Transverse colon (tissue), 4 donors: ENCODE measurements at regions not wholly inside any gene's neighbourhood (a gene's known extent, or its start where the extent isn't known, plus 50 kb on each side); places are given as distances from the start of the nearest gene placed in this dataset.

Experiments used
- DNase-seq: peaks from one replicate; pipeline ENCODE4 v3.0.0-alpha.2; 2019
- H3K27ac ChIP-seq, 4 donors: fragments of 200-600 bp; sonication (generic); 2 replicates each; pipeline ENCODE4 v1.5.1; 2016 to 2018; ENCODE audit warnings: inconsistent platforms in 4 of 4
- H3K27me3 ChIP-seq: fragments of 200-600 bp; sonication (generic); 2 replicates; pipeline ENCODE4 v1.5.1; 2017; ENCODE audit warnings: inconsistent platforms
- H3K36me3 ChIP-seq, 4 donors: fragments of 200-600 bp; sonication (generic); 2 replicates each; pipeline ENCODE4 v1.5.1; 2017 to 2019; ENCODE audit warnings: inconsistent platforms in 4 of 4
- H3K4me1 ChIP-seq, 4 donors: fragments of 200-600 bp; sonication (generic); 2 replicates each; pipeline ENCODE4 v1.5.1; 2017 to 2020; ENCODE audit warnings: inconsistent platforms in 4 of 4
- H3K4me3 ChIP-seq, 4 donors: fragments of 200-600 bp; sonication (generic); 1 replicate in 1 of 4; 2 replicates in 3 of 4; pipeline versions ENCODE4 v1.5.1 to v1.6.1; 2017 to 2019; ENCODE audit warnings: inconsistent platforms in 4 of 4
- H3K9me3 ChIP-seq, 2 donors: fragments of 200-600 bp; sonication (generic); 2 replicates each; pipeline ENCODE4 v1.5.1; 2017 to 2019; ENCODE audit warnings: inconsistent platforms in 2 of 2
- EP300 ChIP-seq: sonication (generic); formaldehyde crosslinking; IDR thresholded peaks from one replicate; pipeline ENCODE4 v1.6.1; 2017; ENCODE audit warnings: antibody characterized with exemption, low read depth
- POLR2A ChIP-seq: fragments of 450-650 bp; IDR thresholded peaks from one replicate; pipeline ENCODE4 v1.6.1; 2016; ENCODE audit warnings: antibody characterized with exemption, mild to moderate bottlenecking, moderate library complexity
- POLR2AphosphoS5 ChIP-seq, 3 donors: sonication (generic); formaldehyde crosslinking; IDR thresholded peaks; one replicate each; pipeline ENCODE4 v1.6.1; 2016; ENCODE audit warnings: antibody characterized with exemption in 3 of 3
- whole genome bisulfite sequencing, 2 donors: methylation state at CpG; one replicate each; pipeline ENCODE4 v1.1.5; 2018; ENCODE audit warnings: low coverage in 1 of 2; 5-methylcytosine and 5-hydroxymethylcytosine counted together
- in situ Hi-C, 4 donors: fragments of 200-750 bp; cut with MboI; loops; one replicate each; pipeline versions ENCODE4 v1.15.0 to v1.15.1; 2017; ENCODE audit warnings: low sequenced_read_pairs in 3 of 4, low pct_ligation_motif_present in 1 of 4, low pct_unique_long_range_greater_than_20kb in 1 of 4
- intact Hi-C: fragments of 100-400 bp; cut with DNase I; formaldehyde crosslinking; loops from one replicate; pipeline ENCODE4 v1.15.1; 2023; ENCODE audit warnings: low total_unique reads
- TF ChIP-seq, protein P1 (sequence below), 5 experiments: fragments of 200-600 bp in 3 of 5; fragments of 450-650 bp in 2 of 5; sonication (generic) in 3 of 5; IDR thresholded peaks; 1 replicate in 2 of 5; 2 replicates in 3 of 5; pipeline ENCODE4 v1.5.1; 2016 to 2017; ENCODE audit warnings: antibody characterized with exemption in 5 of 5, inconsistent platforms in 3 of 5, mild to moderate bottlenecking in 2 of 5, moderate library complexity in 1 of 5

DNA sequence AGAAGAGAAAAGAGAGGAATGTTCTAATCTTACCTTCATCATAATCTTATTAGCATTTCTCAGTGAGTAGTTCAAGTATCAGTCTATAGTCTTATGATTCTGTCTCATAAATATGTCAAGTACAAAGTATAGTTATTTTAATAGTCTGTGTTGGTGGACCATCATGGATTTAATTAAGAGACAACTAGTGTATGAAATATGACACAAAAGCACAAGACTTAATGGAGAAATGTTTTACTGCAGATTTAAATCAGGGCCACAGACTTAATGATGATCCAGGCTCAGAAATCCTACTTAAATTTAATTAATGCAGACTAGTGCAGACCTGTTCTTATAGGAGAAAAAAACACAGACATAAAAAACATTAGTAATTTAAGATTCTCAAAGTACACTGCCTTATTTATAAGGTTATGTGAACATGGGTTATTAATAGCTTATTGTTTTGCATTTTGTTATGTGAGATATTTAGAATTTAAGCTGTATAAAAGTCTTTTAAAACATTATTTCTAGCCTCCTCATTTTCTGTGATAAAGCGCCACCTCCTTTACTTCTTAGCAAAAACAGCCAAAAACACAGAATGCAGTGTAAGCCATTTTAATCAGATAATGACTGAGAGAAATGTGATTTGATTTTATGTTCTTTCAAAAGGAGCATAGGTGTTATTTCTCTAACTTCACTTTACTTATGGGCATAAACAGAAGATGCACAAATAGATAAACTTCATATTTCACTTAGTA, 255.0 kb upstream of the SNX7 start:
- WGBS, 2 donors: 95 to 96% methylated on average over 1 of the region's 1 CpG
- no peak for DNase-seq
- no peak overlapping the region for H3K4me3 ChIP-seq
- H3K4me1 ChIP-seq: peaks cover 0 to 8% (median 2%) of the 10 kb centered on the region in 4 donors
- H3K36me3 ChIP-seq: no peaks in the 10 kb centered on the region
- H3K27ac ChIP-seq: no peak overlapping the region
- no peaks in the 10 kb centered on the region for H3K9me3 ChIP-seq
- TF ChIP-seq POLR2AphosphoS5 (IDR thresholded peaks at IDR 0.05) (no peak), EP300 (no peak)
- in situ Hi-C loops (no loop called here), intact Hi-C loops (no loop called here)
- H3K27me3 ChIP-seq: no peaks in the 10 kb centered on the region

DNA sequence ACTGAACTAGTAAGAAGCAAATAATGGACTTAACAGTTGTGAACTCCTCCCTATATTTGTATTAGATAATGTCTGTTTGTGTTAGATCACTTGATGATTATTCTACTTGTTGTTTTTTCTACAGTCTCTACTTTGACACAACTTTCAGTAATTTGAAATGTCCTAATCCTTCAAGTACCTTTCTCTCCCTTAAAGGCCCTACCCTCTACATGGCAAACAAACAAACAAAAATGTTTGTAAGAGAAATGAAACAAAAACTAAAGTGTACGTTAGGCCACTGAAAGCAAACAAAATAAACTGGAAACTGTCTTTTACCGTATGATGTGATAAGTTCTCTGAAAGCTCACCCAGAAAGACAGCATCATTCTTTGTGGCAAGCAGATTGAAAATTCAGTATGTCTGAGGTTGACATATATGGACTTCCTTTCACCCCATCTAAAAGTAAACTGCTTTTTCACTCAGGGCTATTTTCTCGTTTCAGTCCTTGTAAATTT, 255.9 kb upstream of the SNX7 start:
- TF ChIP-seq, protein P1, sequence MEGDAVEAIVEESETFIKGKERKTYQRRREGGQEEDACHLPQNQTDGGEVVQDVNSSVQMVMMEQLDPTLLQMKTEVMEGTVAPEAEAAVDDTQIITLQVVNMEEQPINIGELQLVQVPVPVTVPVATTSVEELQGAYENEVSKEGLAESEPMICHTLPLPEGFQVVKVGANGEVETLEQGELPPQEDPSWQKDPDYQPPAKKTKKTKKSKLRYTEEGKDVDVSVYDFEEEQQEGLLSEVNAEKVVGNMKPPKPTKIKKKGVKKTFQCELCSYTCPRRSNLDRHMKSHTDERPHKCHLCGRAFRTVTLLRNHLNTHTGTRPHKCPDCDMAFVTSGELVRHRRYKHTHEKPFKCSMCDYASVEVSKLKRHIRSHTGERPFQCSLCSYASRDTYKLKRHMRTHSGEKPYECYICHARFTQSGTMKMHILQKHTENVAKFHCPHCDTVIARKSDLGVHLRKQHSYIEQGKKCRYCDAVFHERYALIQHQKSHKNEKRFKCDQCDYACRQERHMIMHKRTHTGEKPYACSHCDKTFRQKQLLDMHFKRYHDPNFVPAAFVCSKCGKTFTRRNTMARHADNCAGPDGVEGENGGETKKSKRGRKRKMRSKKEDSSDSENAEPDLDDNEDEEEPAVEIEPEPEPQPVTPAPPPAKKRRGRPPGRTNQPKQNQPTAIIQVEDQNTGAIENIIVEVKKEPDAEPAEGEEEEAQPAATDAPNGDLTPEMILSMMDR (IDR thresholded peaks at IDR 0.05): no peak
- no peak for TF ChIP-seq POLR2AphosphoS5 (IDR thresholded peaks at IDR 0.05)
- TF ChIP-seq POLR2A: no peak
- TF ChIP-seq EP300: no peak
- Histone ChIP-seq H3K4me1 (peaks cover 0 to 8% (median 2%) of the 10 kb centered on the region in 4 donors), H3K27ac (no peak overlapping the region), H3K36me3 (no peaks in the 10 kb centered on the region), H3K27me3 (no peaks in the 10 kb centered on the region), H3K4me3 (no peak overlapping the region), H3K9me3 (no peaks in the 10 kb centered on the region)
- no peak for DNase-seq
- 10 to 26% methylated on average over 3 of the region's 3 CpGs for WGBS, 2 donors
- intact Hi-C loops: no loop called here
- in situ Hi-C loops: no loop called here

DNA sequence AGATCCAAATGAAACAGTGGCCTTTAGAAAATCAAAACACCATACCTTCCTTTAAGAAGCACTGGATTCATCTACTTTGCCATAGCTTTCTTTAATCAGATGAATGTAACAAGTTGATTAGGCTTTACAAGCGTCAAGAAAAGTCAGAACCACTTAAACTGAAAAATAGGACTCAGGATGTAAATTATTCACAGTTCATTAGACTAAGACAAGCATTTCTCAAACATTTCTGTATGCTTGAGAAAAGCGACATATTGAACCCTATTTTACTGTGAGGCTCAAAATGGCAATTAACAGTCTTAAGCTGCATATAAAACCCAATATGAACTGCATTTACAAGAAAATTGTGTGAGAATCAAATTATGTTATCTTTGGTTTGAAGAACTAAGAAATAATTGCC, 256.7 kb upstream of the SNX7 start:
- Histone ChIP-seq H3K27me3 (no peaks in the 10 kb centered on the region), H3K36me3 (no peaks in the 10 kb centered on the region), H3K4me1 (peaks cover 0 to 8% (median 2%) of the 10 kb centered on the region in 4 donors), H3K9me3 (no peaks in the 10 kb centered on the region), H3K4me3 (no peak overlapping the region), H3K27ac (no peak overlapping the region)
- intact Hi-C loops (loop anchor here (5.0 kb wide), 1 partner anchor 1433 kb away; no protein-coding TSS in a partner anchor), in situ Hi-C loops (no loop called here)
- 78 to 96% methylated on average over 2 of the region's 2 CpGs for WGBS, 2 donors
- TF ChIP-seq, protein P1 (IDR thresholded peaks at IDR 0.05): no peak
- TF ChIP-seq EP300 (no peak), POLR2AphosphoS5 (IDR thresholded peaks at IDR 0.05) (no peak), POLR2A (no peak)
- DNase-seq: no peak

DNA sequence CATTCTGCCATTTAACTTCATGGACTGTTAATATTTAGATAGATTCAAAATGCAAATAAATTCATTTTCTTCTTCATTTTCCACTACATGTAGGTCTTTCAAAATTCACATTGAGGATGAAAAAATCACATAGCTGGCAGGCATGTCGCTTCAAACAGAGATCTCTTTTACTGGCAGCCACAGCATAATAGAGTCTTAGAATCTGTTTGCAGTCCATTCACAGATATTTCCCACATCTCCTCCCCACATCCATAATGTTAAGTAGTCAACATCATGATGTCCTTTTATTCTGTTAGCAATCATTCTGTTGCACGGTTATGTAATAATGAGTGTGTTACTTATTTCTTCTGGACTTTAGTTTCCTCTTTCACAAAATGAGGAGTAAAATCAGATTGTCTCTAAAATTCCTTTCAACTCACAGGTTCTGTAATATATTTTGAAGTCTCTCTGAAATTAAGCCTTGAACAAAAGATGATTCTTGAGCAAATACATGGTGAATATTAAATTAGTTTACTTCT, 257.5 kb upstream of the SNX7 start:
- no peak overlapping the region for H3K27ac ChIP-seq
- H3K36me3 ChIP-seq: no peaks in the 10 kb centered on the region
- no peaks in the 10 kb centered on the region for H3K27me3 ChIP-seq
- intact Hi-C loops (loop anchor here (5.0 kb wide), 1 partner anchor 1432 kb away; no protein-coding TSS in a partner anchor), in situ Hi-C loops (no loop called here)
- H3K4me1 ChIP-seq: peaks cover 0 to 8% (median 2%) of the 10 kb centered on the region in 4 donors
- WGBS, 2 donors: 62 to 88% methylated on average over 2 of the region's 2 CpGs
- DNase-seq: no peak
- no peak for TF ChIP-seq POLR2AphosphoS5 (IDR thresholded peaks at IDR 0.05)
- TF ChIP-seq POLR2A: no peak
- TF ChIP-seq, protein P1 (IDR thresholded peaks at IDR 0.05): no peak
- no peak for TF ChIP-seq EP300
- no peaks in the 10 kb centered on the region for H3K9me3 ChIP-seq
- no peak overlapping the region for H3K4me3 ChIP-seq
